GM23338 (cell line): ENCODE measurements at regions not wholly inside any gene's neighbourhood (a gene's known extent, or its start where the extent isn't known, plus 50 kb on each side); places are given as distances from the start of the nearest gene placed in this dataset.

ENCODE experiments used
- ATAC-seq: fragments of 200-7000 bp; cut with Tn5 transposase; 3 replicates; pipeline ENCODE4 v1.9.1; 2020
- DNase-seq: peaks from one replicate; pipeline ENCODE4 v3.0.0-alpha.2; 2015; ENCODE audit warnings: low spot score
- H2AFZ ChIP-seq: fragments of 200-600 bp; sonication (generic); 2 replicates; pipeline ENCODE4 v1.8.0; 2016; ENCODE audit warnings: antibody characterized with exemption, mild to moderate bottlenecking, moderate library complexity
- H3F3A ChIP-seq: fragments of 200-600 bp; sonication (generic); replicated peaks from 2 replicates; pipeline ENCODE4 v1.8.0; 2017; ENCODE audit warnings: antibody characterized with exemption, mixed run types, low read depth
- H3K27ac ChIP-seq: fragments of 200-600 bp; sonication (generic); 2 replicates; pipeline ENCODE4 v1.6.1; 2016; ENCODE audit warnings: low read depth
- H3K27me3 ChIP-seq: fragments of 200-600 bp; sonication (generic); 2 replicates; pipeline ENCODE4 v1.8.0; 2016; ENCODE audit warnings: mild to moderate bottlenecking, mixed run types, moderate library complexity; ENCODE audit not compliant: insufficient read depth
- H3K36me3 ChIP-seq: fragments of 200-600 bp; sonication (generic); 2 replicates; pipeline ENCODE4 v1.8.0; 2016; ENCODE audit warnings: mild to moderate bottlenecking; ENCODE audit not compliant: insufficient read depth
- H3K4me1 ChIP-seq: fragments of 200-600 bp; sonication (generic); 2 replicates; pipeline ENCODE4 v1.8.0; 2016; ENCODE audit warnings: mild to moderate bottlenecking, moderate library complexity; ENCODE audit not compliant: insufficient read depth
- H3K4me2 ChIP-seq: fragments of 200-600 bp; sonication (generic); 2 replicates; pipeline ENCODE4 v1.7.1; 2017; ENCODE audit warnings: mixed run types
- H3K4me3 ChIP-seq: fragments of 200-600 bp; sonication (generic); 2 replicates; pipeline ENCODE4 v1.6.1; 2016; ENCODE audit warnings: mixed run types
- H3K79me2 ChIP-seq: fragments of 200-600 bp; sonication (generic); replicated peaks from 2 replicates; pipeline ENCODE4 v1.8.0; 2017; ENCODE audit warnings: mild to moderate bottlenecking; ENCODE audit not compliant: insufficient read depth
- H3K9me2 ChIP-seq: fragments of 200-600 bp; sonication (generic); 2 replicates; pipeline ENCODE4 v1.8.0; 2017; ENCODE audit not compliant: insufficient read depth
- H4K20me1 ChIP-seq: fragments of 200-600 bp; sonication (generic); replicated peaks from 2 replicates; pipeline ENCODE4 v1.8.0; 2017; ENCODE audit warnings: mild to moderate bottlenecking; ENCODE audit not compliant: insufficient read depth
- H3K27ac Mint-ChIP-seq: 2 replicates; pipeline ENCODE4 v1.8.0; 2020; ENCODE audit warnings: inconsistent platforms, mild to moderate bottlenecking, moderate library complexity, mixed read lengths
- H3K27me3 Mint-ChIP-seq: 3 replicates; pipeline ENCODE4 v1.8.0; 2022; ENCODE audit warnings: low read depth, mild to moderate bottlenecking, moderate library complexity, mixed read lengths, inconsistent platforms; ENCODE audit not compliant: insufficient read depth, poor library complexity
- H3K36me3 Mint-ChIP-seq: 3 replicates; pipeline ENCODE4 v1.8.0; 2021; ENCODE audit warnings: low read depth, mild to moderate bottlenecking, inconsistent platforms, moderate library complexity, mixed read lengths
- H3K4me1 Mint-ChIP-seq: 3 replicates; pipeline ENCODE4 v1.8.0; 2020; ENCODE audit warnings: mild to moderate bottlenecking, inconsistent platforms, mixed read lengths
- H3K4me3 Mint-ChIP-seq: 3 replicates; pipeline ENCODE4 v1.8.0; 2021; ENCODE audit warnings: moderate library complexity, mild to moderate bottlenecking, inconsistent platforms, mixed read lengths
- H3K9me3 Mint-ChIP-seq: 3 replicates; pipeline ENCODE4 v1.8.0; 2020; ENCODE audit warnings: moderate library complexity, mild to moderate bottlenecking, inconsistent platforms, mixed read lengths
- CREB1 ChIP-seq: fragments of 250-450 bp; sonication (Bioruptor Pico); IDR thresholded peaks from 2 replicates; pipeline ENCODE4 v1.5.0; 2020; ENCODE audit warnings: low read depth, mild to moderate bottlenecking, moderate library complexity
- CTCF ChIP-seq, 2 experiments: fragments of 200-600 bp in 1 of 2; sonication (generic) in 1 of 2; conservative IDR thresholded peaks; 2 replicates each; pipeline versions ENCODE4 v1.5.1 to v1.6.1; 2016 to 2017; ENCODE audit warnings: antibody characterized with exemption in 2 of 2, low read depth in 2 of 2, mild to moderate bottlenecking in 2 of 2, moderate library complexity in 1 of 2
- ETS1 ChIP-seq: IDR thresholded peaks from 2 replicates; pipeline ENCODE4 v1.6.1; 2016; ENCODE audit warnings: antibody characterized with exemption
- EZH2 ChIP-seq: fragments of 200-600 bp; sonication (generic); IDR thresholded peaks from one replicate; pipeline ENCODE4 v1.8.0; 2017; ENCODE audit warnings: antibody characterized with exemption, mild to moderate bottlenecking, low read depth; ENCODE audit not compliant: unreplicated experiment
- JUNB ChIP-seq: IDR thresholded peaks from one replicate; pipeline ENCODE4 v1.6.1; 2016; ENCODE audit warnings: antibody characterized with exemption; ENCODE audit not compliant: unreplicated experiment
- NANOG ChIP-seq: IDR thresholded peaks from 2 replicates; pipeline ENCODE4 v1.6.1; 2016; ENCODE audit warnings: antibody characterized with exemption, borderline replicate concordance
- POLR2AphosphoS5 ChIP-seq: IDR thresholded peaks from 2 replicates; pipeline ENCODE4 v1.6.1; 2016; ENCODE audit warnings: antibody characterized with exemption, low read depth
- REST ChIP-seq: IDR thresholded peaks from one replicate; pipeline ENCODE4 v1.6.1; 2018; ENCODE audit warnings: antibody characterized with exemption; ENCODE audit not compliant: unreplicated experiment
- ZNF114 ChIP-seq: fragments of 250-450 bp; sonication (Bioruptor Pico); IDR thresholded peaks from 2 replicates; pipeline ENCODE4 v1.5.0; 2020; ENCODE audit warnings: mild to moderate bottlenecking, moderate library complexity
- ZNF331 ChIP-seq: fragments of 250-450 bp; sonication (Bioruptor Pico); IDR thresholded peaks from 2 replicates; pipeline ENCODE4 v1.5.0; 2020; ENCODE audit warnings: low read depth, mild to moderate bottlenecking, moderate library complexity

- no peak overlapping the region for H2AFZ ChIP-seq
- H3K27ac Mint-ChIP-seq, result no peak overlapping the region
- DNase-seq, result no peak
- H3K4me2 ChIP-seq, result no peak overlapping the region
- H3K4me1 ChIP-seq, result peaks cover 10% of the 10 kb centered on the region
- no peaks in the 10 kb centered on the region for H3F3A ChIP-seq
- TF ChIP-seq ZNF331 (CRISPR knock-in tag) (no peak), ETS1 (no peak), CTCF (conservative IDR thresholded peaks at IDR 0.05; ENCODE audit: low read depth in 2 of 2) (no peak), CREB1 (no peak), EZH2 (no peak), JUNB (no peak), ZNF114 (CRISPR knock-in tag) (no peak)
- ATAC-seq, result no peak
- H3K27me3 ChIP-seq, result no peaks in the 10 kb centered on the region
- H3K4me1 Mint-ChIP-seq, result peaks cover 13% of the 10 kb centered on the region
- H3K36me3 Mint-ChIP-seq, result peaks cover 4% of the 10 kb centered on the region; the same call in 1 of the 3 replicates
- H3K4me3 Mint-ChIP-seq, result no peak overlapping the region
- H3K27ac ChIP-seq, result no peak overlapping the region
- H4K20me1 ChIP-seq, result no peaks in the 10 kb centered on the region
- peaks cover 8% of the 10 kb centered on the region; the same call in 1 of the 3 replicates for H3K9me3 Mint-ChIP-seq
- H3K36me3 ChIP-seq, result no peaks in the 10 kb centered on the region
- H3K27me3 Mint-ChIP-seq, result no peaks in the 10 kb centered on the region
- no peak overlapping the region for H3K4me3 ChIP-seq
- H3K79me2 ChIP-seq, result no peaks in the 10 kb centered on the region
- 0 out of 2 replicates have a peak, but pooled peaks cover 3% of the 10 kb centered on the region for H3K9me2 ChIP-seq
Measured at GRCh38 chr3:19748782-19749447, 185.1 kb downstream of the EFHB start.

DNA sequence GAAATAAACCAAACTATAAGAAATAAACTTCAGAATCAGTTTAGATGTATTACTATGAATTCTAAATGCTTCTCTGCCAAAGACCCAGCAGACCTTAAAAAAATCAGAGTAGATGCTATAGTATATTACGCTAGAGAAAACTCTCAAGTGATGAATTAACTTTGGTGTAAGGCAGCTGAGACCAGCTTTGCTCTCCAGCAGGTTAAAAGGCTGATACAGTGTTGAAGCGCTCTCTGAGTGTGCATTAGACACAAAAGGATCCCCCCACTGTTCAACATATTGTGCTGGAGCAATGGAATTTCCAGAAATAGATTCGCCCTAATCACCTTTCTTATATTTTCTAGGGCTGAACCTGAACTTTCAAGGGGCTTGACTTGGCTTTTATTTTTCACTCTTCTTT lies 190.0 kb downstream of the EFHB start:
- Histone ChIP-seq H2AFZ (0 out of 2 replicates have a peak overlapping the region, but pooled peaks have one; percentile 0), H3K4me1 (peaks cover 15% of the 10 kb centered on the region), H3K9me2 (peaks cover 8% of the 10 kb centered on the region; the same call in 1 of the 2 replicates), H3K27ac (no peak overlapping the region), H3K4me3 (no peak overlapping the region), H3K4me2 (0 out of 2 replicates have a peak overlapping the region, but pooled peaks have one; percentile 12), H3K79me2 (no peaks in the 10 kb centered on the region), H3K27me3 (no peaks in the 10 kb centered on the region), H4K20me1 (no peaks in the 10 kb centered on the region), H3K36me3 (no peaks in the 10 kb centered on the region), H3F3A (no peaks in the 10 kb centered on the region)
- Mint-ChIP-seq H3K36me3 (no peaks in the 10 kb centered on the region), H3K27me3 (no peaks in the 10 kb centered on the region), H3K4me3 (no peak overlapping the region), H3K4me1 (peaks cover 24% of the 10 kb centered on the region), H3K27ac (no peak overlapping the region), H3K9me3 (no peaks in the 10 kb centered on the region)
- DNase-seq (no peak), ATAC-seq (peak; percentile 33; the same call in 2 of the 3 replicates)
- TF ChIP-seq CREB1, result no peak
- no peak for TF ChIP-seq JUNB
- no peak for TF ChIP-seq REST
- no peak for TF ChIP-seq ZNF331 (CRISPR knock-in tag)
- no peak for TF ChIP-seq EZH2
- no peak for TF ChIP-seq NANOG
- TF ChIP-seq POLR2AphosphoS5, result no peak
